Kidney epithelial cell (primary cell): ENCODE measurements at regions not wholly inside any gene's neighbourhood (a gene's known extent, or its start where the extent isn't known, plus 50 kb on each side); places are given as distances from the start of the nearest gene placed in this dataset.

ENCODE experiments used
- DNase-seq: peaks from one replicate; pipeline ENCODE4 v3.0.0-alpha.2; 2010; ENCODE audit warnings: low read depth
- H3K27me3 ChIP-seq: 2 replicates; pipeline ENCODE4 v1.6.0; 2011; ENCODE audit warnings: low read length; ENCODE audit not compliant: control insufficient read depth, insufficient read depth
- H3K36me3 ChIP-seq: 2 replicates; pipeline ENCODE4 v1.5.1; 2011; ENCODE audit warnings: low read length; ENCODE audit not compliant: control insufficient read depth, insufficient read depth
- H3K4me3 ChIP-seq: 2 replicates; pipeline ENCODE4 v1.5.1; 2011; ENCODE audit warnings: low read depth, mild to moderate bottlenecking, control low read depth, low read length
- TF ChIP-seq, protein P1 (sequence below): IDR thresholded peaks from 2 replicates; pipeline ENCODE4 v1.5.1; 2011; ENCODE audit warnings: mild to moderate bottlenecking, moderate library complexity, low read length, control low read depth, inconsistent platforms; ENCODE audit not compliant: insufficient read depth, poor library complexity, severe bottlenecking

DNA sequence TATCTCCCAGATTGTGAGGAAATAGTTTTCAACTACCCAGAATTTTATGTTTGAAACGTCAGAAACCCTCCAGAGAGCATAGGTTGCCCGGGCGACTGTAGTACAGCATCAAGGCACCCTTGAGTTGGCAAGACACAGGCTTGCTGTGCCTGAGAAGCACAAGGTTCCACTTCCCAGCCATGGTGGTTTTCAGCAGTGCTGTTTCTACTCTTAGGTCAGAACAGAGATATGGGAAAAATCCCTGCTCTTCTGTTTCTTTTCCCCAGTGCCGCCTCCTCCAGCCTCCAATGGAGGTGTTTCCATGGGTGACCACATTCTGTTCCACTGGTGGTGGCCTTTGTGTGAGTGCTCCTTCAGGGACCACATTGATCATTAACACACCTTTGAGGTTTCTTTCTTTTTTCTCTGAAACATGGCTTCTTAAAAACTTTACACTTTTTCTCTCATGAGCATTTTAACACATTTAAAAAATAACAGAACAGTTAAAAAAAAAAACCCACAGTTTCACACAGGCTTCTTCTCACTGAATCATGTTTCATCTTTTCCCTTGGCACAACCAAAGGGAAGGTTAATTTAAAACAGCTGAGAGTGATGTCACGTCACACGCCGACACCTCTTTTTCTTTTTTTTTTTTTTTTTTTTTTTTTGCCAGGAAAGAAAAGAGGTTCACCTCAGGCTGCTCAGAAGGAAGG lies 229.3 kb upstream of the HDAC4 start:
- no peaks in the 10 kb centered on the region for H3K36me3 ChIP-seq
- TF ChIP-seq, protein P1, sequence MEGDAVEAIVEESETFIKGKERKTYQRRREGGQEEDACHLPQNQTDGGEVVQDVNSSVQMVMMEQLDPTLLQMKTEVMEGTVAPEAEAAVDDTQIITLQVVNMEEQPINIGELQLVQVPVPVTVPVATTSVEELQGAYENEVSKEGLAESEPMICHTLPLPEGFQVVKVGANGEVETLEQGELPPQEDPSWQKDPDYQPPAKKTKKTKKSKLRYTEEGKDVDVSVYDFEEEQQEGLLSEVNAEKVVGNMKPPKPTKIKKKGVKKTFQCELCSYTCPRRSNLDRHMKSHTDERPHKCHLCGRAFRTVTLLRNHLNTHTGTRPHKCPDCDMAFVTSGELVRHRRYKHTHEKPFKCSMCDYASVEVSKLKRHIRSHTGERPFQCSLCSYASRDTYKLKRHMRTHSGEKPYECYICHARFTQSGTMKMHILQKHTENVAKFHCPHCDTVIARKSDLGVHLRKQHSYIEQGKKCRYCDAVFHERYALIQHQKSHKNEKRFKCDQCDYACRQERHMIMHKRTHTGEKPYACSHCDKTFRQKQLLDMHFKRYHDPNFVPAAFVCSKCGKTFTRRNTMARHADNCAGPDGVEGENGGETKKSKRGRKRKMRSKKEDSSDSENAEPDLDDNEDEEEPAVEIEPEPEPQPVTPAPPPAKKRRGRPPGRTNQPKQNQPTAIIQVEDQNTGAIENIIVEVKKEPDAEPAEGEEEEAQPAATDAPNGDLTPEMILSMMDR: no peak
- no peaks in the 10 kb centered on the region for H3K27me3 ChIP-seq
- DNase-seq: no peak
- H3K4me3 ChIP-seq: no peak overlapping the region

DNA sequence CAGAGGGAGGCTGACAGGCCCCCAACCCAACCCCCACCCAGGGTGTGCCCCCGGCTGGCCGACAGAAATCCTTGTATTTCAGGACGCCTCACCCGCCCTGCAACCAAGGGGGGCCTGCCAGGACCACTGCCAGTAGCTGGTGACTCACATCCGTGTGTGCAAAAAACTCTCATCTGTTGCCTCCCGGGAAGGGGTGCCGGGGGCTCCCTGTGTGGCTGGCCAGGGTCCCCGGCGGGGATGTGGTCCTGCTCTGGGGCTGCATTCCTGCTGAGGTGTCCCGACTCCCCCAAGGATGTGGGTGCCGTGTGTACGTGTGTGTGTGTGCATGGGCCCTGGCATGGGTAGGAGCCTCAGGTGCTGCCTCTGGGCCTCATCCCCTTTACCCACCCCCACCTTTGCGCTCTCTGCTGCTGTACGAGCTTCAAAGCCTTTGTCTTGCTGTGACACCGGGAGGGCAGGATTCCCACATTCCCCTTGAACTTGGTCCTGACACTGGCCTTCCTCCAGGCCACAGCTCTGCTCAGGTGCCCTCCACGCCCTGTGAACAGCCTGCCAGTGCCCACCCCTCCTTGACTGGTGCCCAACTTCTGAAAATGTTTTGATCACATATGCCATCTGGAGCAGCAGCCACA lies 226.3 kb upstream of the HDAC4 start:
- TF ChIP-seq, protein P1: no peak
- Histone ChIP-seq H3K27me3 (no peaks in the 10 kb centered on the region), H3K36me3 (no peaks in the 10 kb centered on the region), H3K4me3 (no peak overlapping the region)
- no peak for DNase-seq

DNA sequence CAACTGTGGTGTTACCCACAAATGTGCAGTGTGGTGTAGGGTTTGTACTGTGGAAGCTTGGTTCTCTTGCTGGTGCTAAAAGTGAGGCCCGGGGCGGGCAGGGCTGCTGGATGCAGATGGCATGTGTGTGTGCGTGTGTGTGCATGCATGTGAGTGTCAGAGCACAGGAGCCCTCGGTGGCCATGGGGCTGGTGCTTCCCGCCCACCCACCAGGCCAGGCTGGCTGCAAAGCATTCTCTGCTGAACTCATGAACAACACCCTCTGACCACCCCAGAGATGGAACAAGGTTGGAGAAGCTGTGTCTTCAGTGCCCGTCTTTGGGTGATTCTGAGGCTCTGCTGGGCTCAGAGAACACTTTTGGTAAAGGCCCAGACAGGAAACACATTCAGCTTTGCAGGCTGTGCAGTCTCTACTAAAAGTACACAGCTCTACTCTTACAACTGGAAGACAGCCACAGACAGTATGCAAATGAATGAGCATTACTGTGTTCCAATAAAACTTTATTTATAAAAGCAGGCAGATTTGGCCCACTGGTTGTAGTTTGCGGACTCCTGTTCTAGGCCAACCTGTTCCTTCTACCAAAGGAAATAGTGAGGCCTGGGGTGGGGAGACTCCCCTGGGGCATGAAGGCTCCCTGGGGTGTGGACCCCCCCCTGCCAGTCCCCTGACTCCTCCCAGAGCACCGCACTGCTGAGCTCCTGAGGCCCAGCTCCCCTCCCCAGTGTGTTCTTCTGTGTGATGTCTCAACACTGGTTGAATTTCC lies 225.3 kb upstream of the HDAC4 start:
- H3K4me3 ChIP-seq: no peak overlapping the region
- no peak for DNase-seq
- no peaks in the 10 kb centered on the region for H3K36me3 ChIP-seq
- no peaks in the 10 kb centered on the region for H3K27me3 ChIP-seq
- TF ChIP-seq, protein P1: no peak

DNA sequence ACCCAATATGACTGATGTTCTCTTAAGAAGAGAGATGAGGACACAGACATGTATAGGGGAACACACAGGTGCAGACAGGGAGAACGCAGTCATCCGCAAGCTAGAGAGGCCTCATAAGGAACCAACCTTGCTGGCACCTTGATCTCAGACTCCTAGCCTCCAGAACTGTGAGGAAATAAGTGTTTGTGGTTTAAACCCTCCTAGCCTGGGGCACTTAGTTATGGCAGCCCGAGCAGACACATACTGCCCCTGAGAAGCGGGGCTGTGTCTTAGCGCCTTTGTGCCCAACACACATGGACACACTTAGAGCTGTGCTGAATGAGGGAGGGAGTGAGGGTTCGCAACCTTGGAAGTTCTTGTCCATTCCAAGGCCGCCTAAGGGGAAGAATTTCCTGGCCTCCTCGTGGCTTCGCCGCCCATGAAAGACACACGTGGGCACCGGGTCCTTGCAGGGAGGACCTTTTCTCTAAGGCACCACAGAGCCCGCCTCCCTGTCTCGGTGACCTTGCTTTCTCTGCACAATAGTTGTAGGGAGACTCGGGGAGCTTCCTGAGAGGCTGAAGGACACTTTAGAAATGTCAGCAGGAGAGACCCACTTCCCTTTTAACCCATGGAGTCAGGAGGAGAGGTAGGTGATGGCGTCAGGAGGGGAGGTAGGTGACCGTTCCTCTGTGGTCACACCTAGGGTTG lies 224.5 kb upstream of the HDAC4 start:
- H3K4me3 ChIP-seq: no peak overlapping the region
- DNase-seq: no peak
- H3K36me3 ChIP-seq: no peaks in the 10 kb centered on the region
- H3K27me3 ChIP-seq: no peaks in the 10 kb centered on the region
- TF ChIP-seq, protein P1: no peak

DNA sequence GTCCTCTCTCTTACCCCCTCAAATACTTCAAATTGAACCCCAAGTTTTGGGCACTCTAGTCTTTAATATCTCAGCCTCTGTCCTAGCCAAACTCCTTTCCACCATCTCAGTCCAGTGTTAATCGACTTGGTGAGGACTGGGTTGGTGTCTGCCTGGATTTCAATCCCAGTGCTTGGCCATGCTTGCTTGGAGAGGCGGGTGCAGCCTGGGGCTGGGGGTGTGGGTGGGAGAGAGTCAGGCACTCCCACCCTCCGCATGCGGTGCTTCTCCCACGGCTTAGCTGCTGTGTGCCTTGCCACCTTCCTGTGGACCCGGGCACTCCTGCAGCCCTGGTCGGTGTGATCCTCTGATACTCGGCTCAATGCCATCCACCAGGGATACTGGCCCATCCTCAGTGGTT lies 220.8 kb upstream of the HDAC4 start:
- Histone ChIP-seq H3K36me3 (no peaks in the 10 kb centered on the region), H3K27me3 (no peaks in the 10 kb centered on the region), H3K4me3 (no peak overlapping the region)
- no peak for DNase-seq
- TF ChIP-seq, protein P1: no peak
